ENCODE measurements at regions not wholly inside any gene's neighbourhood (a gene's known extent, or its start where the extent isn't known, plus 50 kb on each side); places are given as distances from the start of the nearest gene placed in this dataset.

GRCh38 chr1:81540216-81540615 is 260.5 kb upstream of the ADGRL2 start:
- TF ChIP-seq CTCF (IDR thresholded peaks at IDR 0.05 in 4 of 5, conservative IDR thresholded peaks at IDR 0.05 in 1 of 5) (no peak), POLR2A (IDR thresholded peaks at IDR 0.05) (no peak)
